Activated naive CD4-positive, alpha-beta T cell treated with anti-CD3 and anti-CD28 coated beads for 36 hours (primary cell): ENCODE measurements at regions not wholly inside any gene's neighbourhood (a gene's known extent, or its start where the extent isn't known, plus 50 kb on each side); places are given as distances from the start of the nearest gene placed in this dataset.
"Not testable (repeated sequence)": the region's sequence is repeated elsewhere in the genome, so short reads cannot be mapped to it uniquely, and the experiment has no call there.

Source experiments
- CTCF ChIA-PET: fragments of 350-600 bp; sonication (Branson Sonifier 250); formaldehyde crosslinking; loops from one replicate; lab custom pipeline; 2021; ENCODE audit warnings: antibody characterized with exemption; lab: Charles Lee
- DNase-seq: peaks from one replicate; pipeline ENCODE4 v3.0.0-alpha.2; 2020
- H3K27ac Mint-ChIP-seq: one replicate; pipeline ENCODE4 v1.8.0; 2021; ENCODE audit warnings: mild to moderate bottlenecking, mixed read lengths
- H3K27me3 Mint-ChIP-seq: one replicate; pipeline ENCODE4 v1.8.0; 2021; ENCODE audit warnings: low read depth, mixed read lengths
- H3K36me3 Mint-ChIP-seq: one replicate; pipeline ENCODE4 v1.8.0; 2021; ENCODE audit warnings: low read depth, mixed read lengths
- H3K4me1 Mint-ChIP-seq: one replicate; pipeline ENCODE4 v1.8.0; 2021; ENCODE audit warnings: low read depth, mixed read lengths
- H3K4me3 Mint-ChIP-seq: one replicate; pipeline ENCODE4 v1.8.0; 2021; ENCODE audit warnings: mild to moderate bottlenecking, moderate library complexity, mixed read lengths
- H3K9me3 Mint-ChIP-seq: one replicate; pipeline ENCODE4 v1.8.0; 2021; ENCODE audit warnings: mixed read lengths
- intact Hi-C: fragments of 100-400 bp; cut with micrococcal nuclease; formaldehyde crosslinking; loops from one replicate; pipeline ENCODE4 v1.15.1; 2023

- Mint-ChIP-seq H3K36me3 (no peaks in the 10 kb centered on the region), H3K4me1 (no peaks in the 10 kb centered on the region), H3K4me3 (no peak overlapping the region), H3K27ac (no peak overlapping the region), H3K27me3 (no peaks in the 10 kb centered on the region), H3K9me3 (no peaks in the 10 kb centered on the region)
- CTCF ChIA-PET = interaction anchor here (0.8 kb wide), 1 partner anchor 259 kb away, joined by 4 read pairs; no protein-coding TSS in a partner anchor
- no peak for DNase-seq
- intact Hi-C loops = no loop called here
These were observed 150.5 kb downstream of the CYP26A1 start for GRCh38 chr10:93224005-93224779.

- no peaks in the 10 kb centered on the region for H3K9me3 Mint-ChIP-seq
- H3K27ac Mint-ChIP-seq = no peak overlapping the region
- H3K4me1 Mint-ChIP-seq = no peaks in the 10 kb centered on the region
- H3K4me3 Mint-ChIP-seq = no peak overlapping the region
- no peak for DNase-seq
- intact Hi-C loops = no loop called here
- no peaks in the 10 kb centered on the region for H3K36me3 Mint-ChIP-seq
- no peaks in the 10 kb centered on the region for H3K27me3 Mint-ChIP-seq
- CTCF ChIA-PET = no interaction called here
These were observed 152.2 kb downstream of the CYP26A1 start for GRCh38 chr10:93225938-93226337.

GRCh38 chr10:93226619-93227018, 152.9 kb downstream of the CYP26A1 start:
- DNase-seq = no peak
- no peaks in the 10 kb centered on the region for H3K27me3 Mint-ChIP-seq

GRCh38 chr10:93230596-93230995, 156.9 kb downstream of the CYP26A1 start:
- CTCF ChIA-PET, intact Hi-C loops, H3K27me3 Mint-ChIP-seq: not testable (repeated sequence)

More at GRCh38 chr10:93226619-93227018, 152.9 kb downstream of the CYP26A1 start:
- H3K27ac Mint-ChIP-seq = no peak overlapping the region
- CTCF ChIA-PET = no interaction called here
- H3K36me3 Mint-ChIP-seq = no peaks in the 10 kb centered on the region
- H3K4me3 Mint-ChIP-seq = no peak overlapping the region
- intact Hi-C loops = no loop called here
- no peaks in the 10 kb centered on the region for H3K9me3 Mint-ChIP-seq
- H3K4me1 Mint-ChIP-seq = no peaks in the 10 kb centered on the region

GRCh38 chr10:93232159-93232558, 158.5 kb downstream of the CYP26A1 start:
- DNase-seq, H3K4me3 Mint-ChIP-seq, intact Hi-C loops, H3K27me3 Mint-ChIP-seq, H3K9me3 Mint-ChIP-seq, CTCF ChIA-PET, H3K27ac Mint-ChIP-seq, H3K4me1 Mint-ChIP-seq, H3K36me3 Mint-ChIP-seq: not testable (repeated sequence)

More at GRCh38 chr10:93230596-93230995, 156.9 kb downstream of the CYP26A1 start:
- H3K4me1 Mint-ChIP-seq, H3K4me3 Mint-ChIP-seq, H3K36me3 Mint-ChIP-seq, H3K9me3 Mint-ChIP-seq, DNase-seq, H3K27ac Mint-ChIP-seq: not testable (repeated sequence)

GRCh38 chr10:93234940-93235339, 161.2 kb downstream of the CYP26A1 start:
- CTCF ChIA-PET, H3K36me3 Mint-ChIP-seq, H3K27me3 Mint-ChIP-seq, H3K4me3 Mint-ChIP-seq, DNase-seq, H3K4me1 Mint-ChIP-seq, H3K9me3 Mint-ChIP-seq, H3K27ac Mint-ChIP-seq, intact Hi-C loops: not testable (repeated sequence)

- H3K9me3 Mint-ChIP-seq = no peaks in the 10 kb centered on the region
- CTCF ChIA-PET = no interaction called here
- no peak overlapping the region for H3K27ac Mint-ChIP-seq
- DNase-seq = no peak
- H3K27me3 Mint-ChIP-seq = peaks cover 9% of the 10 kb centered on the region
- H3K4me3 Mint-ChIP-seq = no peak overlapping the region
- H3K36me3 Mint-ChIP-seq = no peaks in the 10 kb centered on the region
- intact Hi-C loops = no loop called here
- no peaks in the 10 kb centered on the region for H3K4me1 Mint-ChIP-seq
These were observed 162.0 kb downstream of the CYP26A1 start for GRCh38 chr10:93235686-93236085.

GRCh38 chr10:93236393-93237040, 162.8 kb downstream of the CYP26A1 start:
- H3K27me3 Mint-ChIP-seq = peaks cover 9% of the 10 kb centered on the region
- intact Hi-C loops = no loop called here
- H3K9me3 Mint-ChIP-seq = no peaks in the 10 kb centered on the region
- no peak for DNase-seq
- H3K27ac Mint-ChIP-seq = no peak overlapping the region
- CTCF ChIA-PET = no interaction called here
- no peaks in the 10 kb centered on the region for H3K36me3 Mint-ChIP-seq
- no peak overlapping the region for H3K4me3 Mint-ChIP-seq
- H3K4me1 Mint-ChIP-seq = no peaks in the 10 kb centered on the region

- H3K4me3 Mint-ChIP-seq = no peak overlapping the region
- H3K9me3 Mint-ChIP-seq = no peaks in the 10 kb centered on the region
- no peak for DNase-seq
- CTCF ChIA-PET = no interaction called here
- intact Hi-C loops = no loop called here
- peaks cover under 1% of the 10 kb centered on the region for H3K27me3 Mint-ChIP-seq
- H3K36me3 Mint-ChIP-seq = no peaks in the 10 kb centered on the region
- no peaks in the 10 kb centered on the region for H3K4me1 Mint-ChIP-seq
- H3K27ac Mint-ChIP-seq = no peak overlapping the region
These were observed 171.5 kb downstream of the CYP26A1 start for GRCh38 chr10:93245147-93245546.

GRCh38 chr10:93245779-93246178, 172.1 kb downstream of the CYP26A1 start:
- Mint-ChIP-seq H3K36me3 (no peaks in the 10 kb centered on the region), H3K9me3 (no peaks in the 10 kb centered on the region), H3K4me3 (no peak overlapping the region), H3K27ac (no peak overlapping the region), H3K27me3 (no peaks in the 10 kb centered on the region), H3K4me1 (no peaks in the 10 kb centered on the region)
- intact Hi-C loops = no loop called here
- CTCF ChIA-PET = no interaction called here
- no peak for DNase-seq

GRCh38 chr10:93248583-93249227, 175.0 kb downstream of the CYP26A1 start:
- no peaks in the 10 kb centered on the region for H3K36me3 Mint-ChIP-seq
- no peak overlapping the region for H3K27ac Mint-ChIP-seq
- CTCF ChIA-PET = no interaction called here
- no peaks in the 10 kb centered on the region for H3K27me3 Mint-ChIP-seq
- H3K9me3 Mint-ChIP-seq = no peaks in the 10 kb centered on the region
- H3K4me3 Mint-ChIP-seq = no peak overlapping the region
- no peak for DNase-seq
- intact Hi-C loops = no loop called here
- H3K4me1 Mint-ChIP-seq = no peaks in the 10 kb centered on the region

- DNase-seq = no peak
- no peaks in the 10 kb centered on the region for H3K27me3 Mint-ChIP-seq
- CTCF ChIA-PET = no interaction called here
These were observed 176.3 kb downstream of the CYP26A1 start for GRCh38 chr10:93250010-93250409.

More at GRCh38 chr10:93250010-93250409, 176.3 kb downstream of the CYP26A1 start:
- intact Hi-C loops = no loop called here
- Mint-ChIP-seq H3K4me3 (no peak overlapping the region), H3K4me1 (no peaks in the 10 kb centered on the region), H3K36me3 (no peaks in the 10 kb centered on the region), H3K27ac (no peak overlapping the region), H3K9me3 (no peaks in the 10 kb centered on the region)
